SK-N-DZ (cell line): ENCODE measurements at regions not wholly inside any gene's neighbourhood (a gene's known extent, or its start where the extent isn't known, plus 50 kb on each side); places are given as distances from the start of the nearest gene placed in this dataset.

Experiments
- DNase-seq: peaks from one replicate; pipeline ENCODE4 v3.0.0-alpha.2; 2015; ENCODE audit warnings: low spot score

DNA sequence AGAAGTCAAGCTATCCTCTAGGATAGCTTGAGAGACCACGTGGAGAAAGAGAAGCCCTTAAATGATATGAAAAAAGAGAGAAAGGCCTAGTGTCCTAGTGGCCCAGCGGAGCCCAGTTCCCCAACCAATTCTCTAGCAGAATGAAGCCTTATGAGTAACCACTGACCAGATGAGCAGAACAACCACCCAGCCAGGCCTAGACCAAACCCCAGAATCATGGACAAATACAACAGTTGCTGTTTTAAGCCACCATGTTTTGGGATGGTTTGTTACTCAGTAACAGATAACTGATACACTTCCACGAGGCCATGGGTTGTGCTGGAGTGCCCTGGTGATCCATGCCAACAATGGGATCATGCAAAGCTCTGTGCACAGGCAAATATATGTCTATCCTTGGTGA is 377.1 kb downstream of the SOX9 start:
- DNase-seq, result no peak

DNA sequence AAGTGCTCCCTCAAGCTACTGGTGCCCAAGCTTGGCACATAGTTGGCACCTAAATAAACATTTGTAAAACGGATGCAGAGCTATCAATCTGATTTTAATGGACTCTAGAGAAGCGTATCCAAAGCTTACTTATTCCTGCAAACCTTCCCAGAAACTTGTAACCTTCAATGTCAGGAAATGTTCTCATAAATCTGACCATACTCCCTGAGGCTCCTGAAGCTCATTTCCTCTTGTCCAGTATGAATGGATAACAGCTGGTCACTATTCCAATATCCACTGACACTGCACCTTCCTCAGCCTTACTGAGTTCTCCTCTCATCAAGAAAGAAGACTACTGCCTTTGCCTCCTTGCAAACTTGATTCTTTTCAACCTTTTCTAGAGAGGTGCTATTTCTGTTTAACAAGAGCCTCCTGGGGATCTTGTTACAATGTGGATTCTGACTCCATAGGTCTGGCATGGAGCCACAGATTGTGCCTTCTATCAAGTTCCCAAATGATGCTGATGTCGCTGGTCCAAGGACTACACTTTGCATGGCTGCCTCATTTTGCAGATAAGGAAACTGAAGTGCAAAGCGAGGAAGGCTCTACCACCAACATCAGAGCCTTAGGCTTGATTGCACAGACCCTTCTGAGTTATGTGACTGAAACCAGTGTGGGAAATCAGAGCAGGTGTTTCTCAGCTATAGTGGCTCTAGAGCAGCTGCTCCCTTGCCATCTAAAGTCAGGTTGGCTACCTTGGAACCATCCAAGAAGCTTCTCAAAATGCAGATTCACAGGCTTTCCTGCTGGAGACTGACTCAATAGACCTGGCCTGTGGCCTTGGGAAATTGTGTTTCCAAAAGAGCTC is 377.8 kb downstream of the SOX9 start:
- DNase-seq, result no peak

DNA sequence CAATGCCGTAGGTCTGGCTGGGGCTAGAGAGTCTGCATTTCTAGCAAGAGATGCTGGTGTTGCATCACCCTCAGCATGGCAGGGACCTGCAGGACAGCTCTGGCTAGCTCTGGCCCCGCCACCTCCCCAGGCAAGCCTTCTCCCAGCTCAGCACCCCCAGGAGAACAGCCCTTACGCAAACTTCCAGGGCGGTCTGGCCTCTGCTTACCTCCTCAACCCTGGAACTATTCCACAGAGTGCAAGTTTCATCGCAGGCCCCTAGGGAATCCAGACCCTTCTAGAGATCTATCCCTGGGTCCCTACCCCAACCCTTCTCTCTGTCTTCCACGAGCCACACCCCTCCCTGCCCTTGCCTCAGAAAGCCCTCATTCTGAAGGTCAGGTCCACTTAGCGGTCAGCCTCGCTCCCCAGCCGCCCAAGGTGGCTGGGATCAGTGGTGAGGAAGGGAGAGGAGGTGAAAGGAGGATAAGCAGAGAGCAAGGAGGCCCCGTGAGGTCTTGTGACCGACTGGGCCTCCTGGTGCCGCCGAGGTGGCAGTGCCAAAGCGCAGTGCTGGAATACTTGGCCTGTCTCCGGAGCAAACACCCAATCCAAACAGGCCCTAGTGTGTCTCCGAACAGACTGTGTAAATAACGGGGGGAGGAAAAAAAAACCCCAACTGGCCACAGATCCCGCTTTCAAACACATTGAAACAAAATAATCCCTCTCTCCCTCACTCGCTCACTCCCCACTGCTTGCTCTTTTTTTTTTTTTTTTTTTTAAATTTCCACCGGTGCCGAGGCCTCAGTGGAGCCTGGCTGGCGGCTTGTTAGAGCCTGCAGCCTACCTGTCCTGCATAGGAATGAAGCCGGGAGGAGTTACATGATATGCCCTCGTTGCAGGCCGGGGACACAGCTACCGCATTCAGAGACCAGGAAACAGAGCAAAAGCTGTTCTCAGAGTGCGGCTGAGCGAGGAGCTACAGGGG is 380.9 kb downstream of the SOX9 start:
- DNase-seq, result no peak

- no peak for DNase-seq
These were observed 381.8 kb downstream of the SOX9 start for GRCh38 chr17:72502371-72503341.

GRCh38 chr17:72503556-72503955 is 382.7 kb downstream of the SOX9 start:
- DNase-seq, result no peak

GRCh38 chr17:72504783-72505182 is 384.0 kb downstream of the SOX9 start:
- DNase-seq, result no peak

DNA sequence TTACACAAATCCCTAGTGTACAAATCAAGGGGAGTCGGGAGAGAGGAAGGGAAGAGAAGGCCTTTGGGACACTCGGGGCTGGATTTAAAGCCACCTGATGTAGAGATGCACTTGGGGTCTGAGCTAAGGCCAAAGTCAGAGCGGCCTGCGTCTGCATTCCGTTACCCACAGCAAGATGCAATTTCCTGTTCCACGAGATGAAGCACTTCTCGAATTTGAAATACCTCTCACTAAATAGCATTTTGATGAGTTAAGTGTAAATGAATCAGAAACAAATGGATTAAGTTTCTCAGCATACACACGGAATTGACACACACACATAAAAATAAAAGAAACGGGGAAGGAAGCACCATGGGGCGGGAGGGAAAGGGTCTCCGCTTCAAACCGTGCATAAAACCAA is 386.0 kb downstream of the SOX9 start:
- no peak for DNase-seq

DNA sequence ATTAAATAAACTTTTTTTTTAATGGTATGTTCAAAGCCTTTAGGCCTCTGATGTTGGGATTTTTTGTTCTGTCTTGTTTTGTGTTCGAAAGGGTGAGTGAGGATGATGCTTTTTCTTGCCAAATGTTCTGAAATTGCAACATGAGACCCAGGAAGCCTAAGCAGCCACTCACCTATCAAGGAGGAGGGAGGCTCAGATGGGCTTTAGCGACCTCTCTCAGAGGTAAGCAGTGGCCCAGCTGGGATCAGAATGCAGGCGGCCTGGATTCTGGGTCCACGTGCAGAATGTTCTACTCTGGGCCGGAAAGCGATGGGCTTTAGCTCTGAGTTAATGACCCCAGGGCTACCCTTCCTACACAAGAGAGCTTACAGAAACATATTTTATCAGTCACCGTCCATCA is 386.6 kb downstream of the SOX9 start:
- DNase-seq, result no peak

- no peak for DNase-seq
These were observed 389.7 kb downstream of the SOX9 start for GRCh38 chr17:72510351-72511016.

GRCh38 chr17:72511242-72511641 is 390.4 kb downstream of the SOX9 start:
- DNase-seq, result no peak

DNA sequence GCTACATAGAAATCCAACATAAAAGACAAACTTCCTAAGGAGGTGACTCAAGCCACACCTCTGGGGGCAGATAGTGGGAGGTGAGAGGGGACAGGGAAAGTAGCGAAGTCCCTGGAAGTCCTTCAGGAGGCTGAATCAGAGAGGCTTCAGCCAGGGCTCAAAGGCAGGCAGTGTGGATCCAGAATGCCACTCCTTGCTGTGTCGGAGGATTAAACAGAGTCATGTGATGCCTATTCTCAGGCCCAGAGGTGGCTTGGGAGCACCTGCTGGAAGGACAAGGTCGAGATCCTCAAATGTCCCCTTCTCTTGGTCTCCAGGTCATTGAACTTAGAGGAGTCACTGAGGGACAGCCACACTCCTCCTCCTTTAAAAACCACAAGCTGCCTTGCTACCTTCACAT is 391.1 kb downstream of the SOX9 start:
- no peak for DNase-seq

DNA sequence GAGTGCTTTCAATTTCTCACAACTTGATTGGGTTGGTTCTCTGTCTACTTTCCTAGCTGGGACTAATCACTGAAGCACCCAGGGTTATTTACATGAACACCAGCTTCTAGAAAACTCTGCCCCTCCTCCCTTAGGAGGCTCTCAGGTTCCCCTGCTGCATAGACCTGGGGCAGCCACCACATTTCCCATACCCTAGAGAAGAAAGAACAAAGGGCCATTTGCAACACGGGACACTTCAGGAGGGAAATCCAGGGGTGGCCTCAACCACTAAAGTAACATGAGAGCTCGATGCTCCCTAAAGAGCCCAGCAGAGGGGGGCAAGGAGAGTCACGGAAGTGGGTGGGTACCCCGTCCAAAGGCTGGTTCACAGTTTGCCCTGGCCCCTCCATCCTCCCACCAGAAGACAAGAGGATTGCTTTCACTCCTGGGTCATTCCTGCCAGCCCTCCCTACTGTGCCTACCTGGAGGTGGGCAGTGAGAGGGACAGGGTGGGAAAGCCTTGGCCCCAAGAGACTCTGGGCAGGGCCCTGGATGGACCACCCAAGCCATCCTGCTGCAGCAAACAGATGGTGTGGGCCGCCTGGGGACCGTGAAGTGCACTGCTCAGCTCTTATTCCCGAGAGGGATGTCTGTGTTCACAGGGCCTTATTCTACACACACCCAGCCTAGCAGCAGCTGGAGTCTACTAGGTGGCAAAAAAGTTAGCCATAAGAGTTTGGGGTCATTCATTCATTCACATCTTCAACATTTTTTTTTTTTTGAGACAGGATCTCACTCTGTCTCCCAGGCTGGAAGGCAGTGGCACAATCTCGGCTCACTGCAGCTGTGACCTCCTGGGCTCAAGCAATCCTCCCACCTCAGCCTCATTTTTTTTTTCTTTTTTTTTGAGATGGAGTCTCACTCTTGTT is 392.1 kb downstream of the SOX9 start:
- DNase-seq, result no peak

DNA sequence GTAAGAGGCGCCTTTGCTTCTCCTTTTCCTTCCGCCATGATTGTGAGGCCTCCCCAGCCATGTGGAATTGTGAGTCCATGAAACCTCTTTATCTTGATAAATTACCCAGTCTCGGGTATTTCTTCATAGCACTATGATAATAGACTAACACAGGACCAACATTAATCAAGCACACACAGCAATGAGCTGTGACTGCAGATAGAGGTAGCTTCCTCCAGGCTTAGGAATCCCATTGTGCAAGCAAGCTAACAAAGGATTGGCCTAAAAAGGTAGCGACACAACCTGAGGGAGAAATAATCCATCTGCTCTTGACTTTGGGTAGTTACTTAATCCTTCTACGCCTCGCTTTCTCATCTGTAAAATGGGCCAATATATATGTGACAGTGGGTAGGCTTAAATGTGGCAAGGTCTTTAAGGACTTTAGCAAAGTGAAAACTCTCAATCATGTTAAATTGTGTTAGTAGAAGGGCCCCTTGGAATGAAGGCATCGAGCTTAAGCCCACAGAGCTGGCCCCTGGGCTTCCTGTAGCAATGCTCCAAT is 393.6 kb downstream of the SOX9 start:
- DNase-seq, result no peak

DNA sequence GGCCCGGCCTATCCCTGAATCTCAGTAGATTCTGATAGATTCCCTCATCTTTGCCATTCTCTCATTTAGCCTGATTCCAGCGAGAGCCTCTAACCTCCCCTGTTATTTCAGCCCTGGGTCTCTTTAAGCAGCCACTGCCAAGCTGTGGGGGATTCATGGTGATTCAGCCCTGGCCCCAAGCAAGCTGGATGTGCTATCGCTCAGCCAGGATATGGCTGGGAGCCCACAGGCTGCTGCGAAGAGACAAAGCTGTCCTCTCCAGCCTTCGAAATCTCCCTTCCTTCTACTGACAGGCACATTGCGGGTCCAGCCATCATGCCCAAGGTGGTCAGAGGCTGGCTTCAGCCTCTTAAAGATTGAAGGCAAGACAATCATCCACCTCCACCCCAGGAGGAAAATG is 394.1 kb downstream of the SOX9 start:
- no peak for DNase-seq

DNA sequence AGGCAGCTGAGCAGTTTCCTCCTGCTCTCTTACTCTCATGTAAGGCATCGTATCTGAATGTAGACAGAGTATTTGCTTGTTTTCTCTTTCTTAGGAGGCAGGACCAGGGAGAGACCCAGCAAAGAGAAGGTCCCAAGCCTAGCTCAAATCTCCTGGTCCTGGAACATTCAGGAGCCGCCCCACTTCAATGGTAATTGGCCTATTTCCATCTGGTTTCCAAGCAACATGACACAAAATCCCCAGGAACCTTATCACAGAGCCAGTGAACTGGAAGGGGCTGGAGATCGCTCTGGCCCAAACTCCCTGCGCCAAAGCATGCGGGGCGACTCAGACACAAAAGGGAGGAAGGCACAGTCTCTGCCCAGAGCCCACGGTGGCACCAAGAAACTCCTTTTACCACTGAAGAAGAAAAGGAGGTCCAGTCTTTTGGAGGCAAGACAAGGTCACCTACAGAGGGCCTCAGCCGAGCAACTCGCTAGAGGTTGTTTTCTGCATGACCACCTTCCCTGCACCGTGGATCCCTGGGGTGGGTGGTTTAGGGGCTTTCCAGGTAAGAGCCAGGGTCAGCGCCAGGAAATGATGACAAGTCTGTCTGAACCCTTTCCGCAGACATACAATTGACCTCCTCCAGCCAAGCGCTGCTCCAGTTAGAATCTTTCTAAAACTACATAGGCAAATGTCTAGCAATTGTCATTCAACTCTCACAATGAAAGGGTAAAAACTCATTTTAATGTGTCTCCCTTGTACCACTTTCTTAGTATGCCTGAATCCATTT is 394.7 kb downstream of the SOX9 start:
- no peak for DNase-seq

GRCh38 chr17:72516772-72517399 is 396.1 kb downstream of the SOX9 start:
- no peak for DNase-seq

GRCh38 chr17:72517413-72518158 is 396.8 kb downstream of the SOX9 start:
- DNase-seq, result no peak
